Fibroblast of lung (primary cell): ENCODE measurements at regions not wholly inside any gene's neighbourhood (a gene's known extent, or its start where the extent isn't known, plus 50 kb on each side); places are given as distances from the start of the nearest gene placed in this dataset.
"Not testable (repeated sequence)": the region's sequence is repeated elsewhere in the genome, so short reads cannot be mapped to it uniquely, and the experiment has no call there.

Source experiments
- DNase-seq, 2 donors: peaks; one replicate each; pipeline versions ENCODE4 v3.0.0 to v3.0.0-alpha.2; 2010; ENCODE audit warnings: low read depth in 2 of 2
- H2AFZ ChIP-seq: 2 replicates; pipeline ENCODE4 v1.5.1; 2012; ENCODE audit warnings: low read length, control low read depth, inconsistent platforms
- H3K27ac ChIP-seq: 2 replicates; pipeline ENCODE4 v1.5.1; 2011; ENCODE audit warnings: low read length, control low read depth; ENCODE audit not compliant: insufficient read depth
- H3K27me3 ChIP-seq: 2 replicates; pipeline ENCODE4 v1.5.1; 2011; ENCODE audit warnings: mild to moderate bottlenecking, low read length; ENCODE audit not compliant: control insufficient read depth, insufficient read depth
- H3K36me3 ChIP-seq: 2 replicates; pipeline ENCODE4 v1.5.1; 2011; ENCODE audit warnings: low read length; ENCODE audit not compliant: control insufficient read depth, insufficient read depth
- H3K4me1 ChIP-seq: 2 replicates; pipeline ENCODE4 v1.5.1; 2011; ENCODE audit warnings: low read length; ENCODE audit not compliant: control insufficient read depth, insufficient read depth; ENCODE audit errors: extremely low read depth
- H3K4me2 ChIP-seq: 2 replicates; pipeline ENCODE4 v1.5.1; 2011; ENCODE audit warnings: low read length, control low read depth; ENCODE audit not compliant: insufficient read depth; ENCODE audit errors: extremely low read depth
- H3K4me3 ChIP-seq, 4 experiments: fragments of 200-600 bp in 1 of 4; sonication (generic) in 1 of 4; replicated peaks in 1 of 4; 2 replicates each; pipeline ENCODE4 v1.5.1; 2011 to 2016; ENCODE audit warnings: low read length in 4 of 4, low read depth in 3 of 4, mild to moderate bottlenecking in 3 of 4, control low read depth in 2 of 4, inconsistent platforms in 1 of 4, mixed read lengths in 1 of 4; ENCODE audit not compliant: insufficient read depth in 1 of 4; ENCODE audit errors: control extremely low read depth in 1 of 4
- H3K79me2 ChIP-seq: 2 replicates; pipeline ENCODE4 v1.5.1; 2012; ENCODE audit warnings: mild to moderate bottlenecking, low read length, inconsistent platforms; ENCODE audit not compliant: control insufficient read depth, insufficient read depth
- H3K9ac ChIP-seq: 2 replicates; pipeline ENCODE4 v1.5.1; 2011; ENCODE audit warnings: mild to moderate bottlenecking, low read length, control low read depth; ENCODE audit not compliant: insufficient read depth
- H3K9me3 ChIP-seq: 2 replicates; pipeline ENCODE4 v1.5.1; 2012; ENCODE audit warnings: low read depth, low read length; ENCODE audit not compliant: control insufficient read depth, insufficient read depth
- H4K20me1 ChIP-seq: 2 replicates; pipeline ENCODE4 v1.5.1; 2011; ENCODE audit warnings: low read length; ENCODE audit not compliant: control insufficient read depth, insufficient read depth; ENCODE audit errors: extremely low read depth
- CTCF ChIP-seq, 2 donors: IDR thresholded peaks in 1 of 2; conservative IDR thresholded peaks in 1 of 2; 1 replicate in 1 of 2; 2 replicates in 1 of 2; pipeline ENCODE4 v1.5.1; 2011 to 2012; ENCODE audit warnings: low read length in 2 of 2, control low read depth in 1 of 2, inconsistent platforms in 1 of 2, low read depth in 1 of 2, mild to moderate bottlenecking in 1 of 2
- EZH2 ChIP-seq: IDR thresholded peaks from 2 replicates; pipeline ENCODE4 v1.5.1; 2012; ENCODE audit warnings: low read length, control low read depth, mild to moderate bottlenecking; ENCODE audit errors: missing control alignments

- no peak for DNase-seq
- no peaks in the 10 kb centered on the region for H3K9me3 ChIP-seq
- no peaks in the 10 kb centered on the region for H3K79me2 ChIP-seq
- TF ChIP-seq CTCF (conservative IDR thresholded peaks at IDR 0.05 in 1 of 2, IDR thresholded peaks at IDR 0.05 in 1 of 2; ENCODE audit: low read depth in 1 of 2, low read length in 2 of 2) (no peak), EZH2 (no peak)
- H2AFZ ChIP-seq = no peak overlapping the region
- H3K4me3 ChIP-seq = no peak overlapping the region
- H3K9ac ChIP-seq = no peak overlapping the region
- H3K4me2 ChIP-seq = no peak overlapping the region
- no peak overlapping the region for H3K27ac ChIP-seq
- H3K36me3 ChIP-seq = no peaks in the 10 kb centered on the region
- no peaks in the 10 kb centered on the region for H3K4me1 ChIP-seq
- H4K20me1 ChIP-seq = no peaks in the 10 kb centered on the region
- no peaks in the 10 kb centered on the region for H3K27me3 ChIP-seq
Measured at GRCh38 chr11:96551136-96551535, 161.3 kb downstream of the JRKL start.

GRCh38 chr11:96554236-96554820, 164.5 kb downstream of the JRKL start:
- Histone ChIP-seq H3K27me3 (no peaks in the 10 kb centered on the region), H3K79me2 (no peaks in the 10 kb centered on the region), H3K9ac (no peak overlapping the region), H3K4me2 (no peak overlapping the region), H3K9me3 (no peaks in the 10 kb centered on the region), H3K27ac (no peak overlapping the region), H3K36me3 (no peaks in the 10 kb centered on the region), H3K4me1 (no peaks in the 10 kb centered on the region), H3K4me3 (no peak overlapping the region), H2AFZ (no peak overlapping the region), H4K20me1 (no peaks in the 10 kb centered on the region)
- no peak for TF ChIP-seq CTCF (conservative IDR thresholded peaks at IDR 0.05 in 1 of 2, IDR thresholded peaks at IDR 0.05 in 1 of 2; ENCODE audit: low read depth in 1 of 2, low read length in 2 of 2)
- TF ChIP-seq EZH2 = no peak
- no peak for DNase-seq

- not testable (repeated sequence) for DNase-seq, H3K27ac ChIP-seq, H3K4me2 ChIP-seq, H3K27me3 ChIP-seq, H3K79me2 ChIP-seq, H3K36me3 ChIP-seq, H3K9ac ChIP-seq, H2AFZ ChIP-seq, H4K20me1 ChIP-seq, H3K4me3 ChIP-seq, H3K9me3 ChIP-seq, H3K4me1 ChIP-seq
Measured at GRCh38 chr11:96555826-96556225, 166.0 kb downstream of the JRKL start.

- H3K79me2 ChIP-seq, H3K4me2 ChIP-seq: not testable (repeated sequence)
Measured at GRCh38 chr11:96560727-96561126, 170.9 kb downstream of the JRKL start.

More at GRCh38 chr11:96560727-96561126, 170.9 kb downstream of the JRKL start:
- not testable (repeated sequence) for H3K27me3 ChIP-seq, H3K4me1 ChIP-seq, DNase-seq, H3K36me3 ChIP-seq, H3K9me3 ChIP-seq, H3K27ac ChIP-seq, H3K4me3 ChIP-seq, H3K9ac ChIP-seq, H2AFZ ChIP-seq, H4K20me1 ChIP-seq
